GM23338 (cell line): ENCODE measurements at regions not wholly inside any gene's neighbourhood (a gene's known extent, or its start where the extent isn't known, plus 50 kb on each side); places are given as distances from the start of the nearest gene placed in this dataset.

Source experiments
- ATAC-seq: fragments of 200-7000 bp; cut with Tn5 transposase; 3 replicates; pipeline ENCODE4 v1.9.1; 2020
- DNase-seq: peaks from one replicate; pipeline ENCODE4 v3.0.0-alpha.2; 2015; ENCODE audit warnings: low spot score
- H2AFZ ChIP-seq: fragments of 200-600 bp; sonication (generic); 2 replicates; pipeline ENCODE4 v1.8.0; 2016; ENCODE audit warnings: antibody characterized with exemption, mild to moderate bottlenecking, moderate library complexity
- H3F3A ChIP-seq: fragments of 200-600 bp; sonication (generic); replicated peaks from 2 replicates; pipeline ENCODE4 v1.8.0; 2017; ENCODE audit warnings: antibody characterized with exemption, mixed run types, low read depth
- H3K27ac ChIP-seq: fragments of 200-600 bp; sonication (generic); 2 replicates; pipeline ENCODE4 v1.6.1; 2016; ENCODE audit warnings: low read depth
- H3K27me3 ChIP-seq: fragments of 200-600 bp; sonication (generic); 2 replicates; pipeline ENCODE4 v1.8.0; 2016; ENCODE audit warnings: mild to moderate bottlenecking, mixed run types, moderate library complexity; ENCODE audit not compliant: insufficient read depth
- H3K36me3 ChIP-seq: fragments of 200-600 bp; sonication (generic); 2 replicates; pipeline ENCODE4 v1.8.0; 2016; ENCODE audit warnings: mild to moderate bottlenecking; ENCODE audit not compliant: insufficient read depth
- H3K4me1 ChIP-seq: fragments of 200-600 bp; sonication (generic); 2 replicates; pipeline ENCODE4 v1.8.0; 2016; ENCODE audit warnings: mild to moderate bottlenecking, moderate library complexity; ENCODE audit not compliant: insufficient read depth
- H3K4me2 ChIP-seq: fragments of 200-600 bp; sonication (generic); 2 replicates; pipeline ENCODE4 v1.7.1; 2017; ENCODE audit warnings: mixed run types
- H3K4me3 ChIP-seq: fragments of 200-600 bp; sonication (generic); 2 replicates; pipeline ENCODE4 v1.6.1; 2016; ENCODE audit warnings: mixed run types
- H3K79me2 ChIP-seq: fragments of 200-600 bp; sonication (generic); replicated peaks from 2 replicates; pipeline ENCODE4 v1.8.0; 2017; ENCODE audit warnings: mild to moderate bottlenecking; ENCODE audit not compliant: insufficient read depth
- H3K9me2 ChIP-seq: fragments of 200-600 bp; sonication (generic); 2 replicates; pipeline ENCODE4 v1.8.0; 2017; ENCODE audit not compliant: insufficient read depth
- H4K20me1 ChIP-seq: fragments of 200-600 bp; sonication (generic); replicated peaks from 2 replicates; pipeline ENCODE4 v1.8.0; 2017; ENCODE audit warnings: mild to moderate bottlenecking; ENCODE audit not compliant: insufficient read depth
- H3K27ac Mint-ChIP-seq: 2 replicates; pipeline ENCODE4 v1.8.0; 2020; ENCODE audit warnings: inconsistent platforms, mild to moderate bottlenecking, moderate library complexity, mixed read lengths
- H3K27me3 Mint-ChIP-seq: 3 replicates; pipeline ENCODE4 v1.8.0; 2022; ENCODE audit warnings: low read depth, mild to moderate bottlenecking, moderate library complexity, mixed read lengths, inconsistent platforms; ENCODE audit not compliant: insufficient read depth, poor library complexity
- H3K36me3 Mint-ChIP-seq: 3 replicates; pipeline ENCODE4 v1.8.0; 2021; ENCODE audit warnings: low read depth, mild to moderate bottlenecking, inconsistent platforms, moderate library complexity, mixed read lengths
- H3K4me1 Mint-ChIP-seq: 3 replicates; pipeline ENCODE4 v1.8.0; 2020; ENCODE audit warnings: mild to moderate bottlenecking, inconsistent platforms, mixed read lengths
- H3K4me3 Mint-ChIP-seq: 3 replicates; pipeline ENCODE4 v1.8.0; 2021; ENCODE audit warnings: moderate library complexity, mild to moderate bottlenecking, inconsistent platforms, mixed read lengths
- H3K9me3 Mint-ChIP-seq: 3 replicates; pipeline ENCODE4 v1.8.0; 2020; ENCODE audit warnings: moderate library complexity, mild to moderate bottlenecking, inconsistent platforms, mixed read lengths
- CREB1 ChIP-seq: fragments of 250-450 bp; sonication (Bioruptor Pico); IDR thresholded peaks from 2 replicates; pipeline ENCODE4 v1.5.0; 2020; ENCODE audit warnings: low read depth, mild to moderate bottlenecking, moderate library complexity
- ETS1 ChIP-seq: IDR thresholded peaks from 2 replicates; pipeline ENCODE4 v1.6.1; 2016; ENCODE audit warnings: antibody characterized with exemption
- EZH2phosphoT487 ChIP-seq: fragments of 200-600 bp; sonication (generic); IDR thresholded peaks from one replicate; pipeline ENCODE4 v1.8.1; 2018; ENCODE audit warnings: antibody characterized with exemption; ENCODE audit not compliant: unreplicated experiment
- JUNB ChIP-seq: IDR thresholded peaks from one replicate; pipeline ENCODE4 v1.6.1; 2016; ENCODE audit warnings: antibody characterized with exemption; ENCODE audit not compliant: unreplicated experiment
- POLR2AphosphoS5 ChIP-seq: IDR thresholded peaks from 2 replicates; pipeline ENCODE4 v1.6.1; 2016; ENCODE audit warnings: antibody characterized with exemption, low read depth
- REST ChIP-seq: IDR thresholded peaks from one replicate; pipeline ENCODE4 v1.6.1; 2018; ENCODE audit warnings: antibody characterized with exemption; ENCODE audit not compliant: unreplicated experiment
- STAT1 ChIP-seq: IDR thresholded peaks from one replicate; pipeline ENCODE4 v1.6.1; 2016; ENCODE audit warnings: antibody characterized with exemption; ENCODE audit not compliant: unreplicated experiment
- ZNF331 ChIP-seq: fragments of 250-450 bp; sonication (Bioruptor Pico); IDR thresholded peaks from 2 replicates; pipeline ENCODE4 v1.5.0; 2020; ENCODE audit warnings: low read depth, mild to moderate bottlenecking, moderate library complexity
- ZNF462 ChIP-seq: fragments of 250-450 bp; sonication (Bioruptor Pico); IDR thresholded peaks from 2 replicates; pipeline ENCODE4 v1.5.0; 2020; ENCODE audit warnings: mild to moderate bottlenecking, moderate library complexity
- TF ChIP-seq, protein P1 (sequence below), 2 experiments: fragments of 200-600 bp in 1 of 2; sonication (generic) in 1 of 2; conservative IDR thresholded peaks; 2 replicates each; pipeline versions ENCODE4 v1.5.1 to v1.6.1; 2016 to 2017; ENCODE audit warnings: antibody characterized with exemption in 2 of 2, low read depth in 2 of 2, mild to moderate bottlenecking in 2 of 2, moderate library complexity in 1 of 2

DNA sequence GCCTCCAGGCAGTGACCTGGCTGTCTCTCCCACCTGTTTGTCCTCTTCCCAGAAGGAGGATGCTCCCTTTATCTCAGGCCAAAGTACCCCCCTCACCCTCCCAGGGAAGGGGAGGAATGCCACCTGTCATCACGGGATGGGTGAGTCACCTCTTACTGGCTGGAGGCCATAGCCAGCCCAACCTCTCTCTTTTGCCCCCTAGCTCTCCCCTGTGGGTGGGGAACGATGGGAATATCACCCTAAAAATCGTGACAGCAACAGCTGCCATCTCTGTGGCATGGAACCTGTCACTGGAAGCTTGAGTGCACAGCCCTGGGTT lies 137.5 kb upstream of the PTPN1 start:
- no peak for TF ChIP-seq ZNF462 (CRISPR knock-in tag)
- no peak for TF ChIP-seq ZNF331 (CRISPR knock-in tag)
- no peak for TF ChIP-seq CREB1
- no peak for TF ChIP-seq REST
- TF ChIP-seq ETS1 = no peak
- TF ChIP-seq, protein P1, sequence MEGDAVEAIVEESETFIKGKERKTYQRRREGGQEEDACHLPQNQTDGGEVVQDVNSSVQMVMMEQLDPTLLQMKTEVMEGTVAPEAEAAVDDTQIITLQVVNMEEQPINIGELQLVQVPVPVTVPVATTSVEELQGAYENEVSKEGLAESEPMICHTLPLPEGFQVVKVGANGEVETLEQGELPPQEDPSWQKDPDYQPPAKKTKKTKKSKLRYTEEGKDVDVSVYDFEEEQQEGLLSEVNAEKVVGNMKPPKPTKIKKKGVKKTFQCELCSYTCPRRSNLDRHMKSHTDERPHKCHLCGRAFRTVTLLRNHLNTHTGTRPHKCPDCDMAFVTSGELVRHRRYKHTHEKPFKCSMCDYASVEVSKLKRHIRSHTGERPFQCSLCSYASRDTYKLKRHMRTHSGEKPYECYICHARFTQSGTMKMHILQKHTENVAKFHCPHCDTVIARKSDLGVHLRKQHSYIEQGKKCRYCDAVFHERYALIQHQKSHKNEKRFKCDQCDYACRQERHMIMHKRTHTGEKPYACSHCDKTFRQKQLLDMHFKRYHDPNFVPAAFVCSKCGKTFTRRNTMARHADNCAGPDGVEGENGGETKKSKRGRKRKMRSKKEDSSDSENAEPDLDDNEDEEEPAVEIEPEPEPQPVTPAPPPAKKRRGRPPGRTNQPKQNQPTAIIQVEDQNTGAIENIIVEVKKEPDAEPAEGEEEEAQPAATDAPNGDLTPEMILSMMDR (conservative IDR thresholded peaks at IDR 0.05; ENCODE audit: low read depth in 2 of 2) = no peak
- TF ChIP-seq JUNB = no peak
- TF ChIP-seq EZH2phosphoT487 = no peak
- TF ChIP-seq POLR2AphosphoS5 = no peak
- no peak for TF ChIP-seq STAT1
- H3K9me3 Mint-ChIP-seq = no peaks in the 10 kb centered on the region; the same call in 2 of the 3 replicates
- no peak for DNase-seq

More for the DNA sequence above, 137.5 kb upstream of the PTPN1 start:
- H3K4me3 Mint-ChIP-seq = no peak overlapping the region
- no peaks in the 10 kb centered on the region for H3F3A ChIP-seq
- no peaks in the 10 kb centered on the region for H3K27me3 Mint-ChIP-seq
- no peaks in the 10 kb centered on the region for H3K27me3 ChIP-seq
- no peaks in the 10 kb centered on the region for H3K4me1 Mint-ChIP-seq
- no peaks in the 10 kb centered on the region for H3K36me3 ChIP-seq
- H3K4me2 ChIP-seq = no peak overlapping the region
- no peak overlapping the region for H3K27ac Mint-ChIP-seq
- H3K4me3 ChIP-seq = no peak overlapping the region
- H3K4me1 ChIP-seq = no peaks in the 10 kb centered on the region
- ATAC-seq = no peak
- H3K36me3 Mint-ChIP-seq = no peaks in the 10 kb centered on the region
- H3K27ac ChIP-seq = no peak overlapping the region
- no peaks in the 10 kb centered on the region for H3K9me2 ChIP-seq
- no peak overlapping the region for H2AFZ ChIP-seq
- H3K79me2 ChIP-seq = no peaks in the 10 kb centered on the region
- no peaks in the 10 kb centered on the region for H4K20me1 ChIP-seq
